ENCODE measurements at regions not wholly inside any gene's neighbourhood (a gene's known extent, or its start where the extent isn't known, plus 50 kb on each side); places are given as distances from the start of the nearest gene placed in this dataset.

GRCh38 chr12:128089961-128090360 is 177.0 kb upstream of the TMEM132C start:
- Histone ChIP-seq H3K9me3 (no peaks in the 10 kb centered on the region), H3K27ac (no peak overlapping the region), H3K27me3 (no peaks in the 10 kb centered on the region), H3K4me1 (no peaks in the 10 kb centered on the region), H3K36me3 (no peaks in the 10 kb centered on the region), H3K4me3 (no peak overlapping the region)
- intact Hi-C loops (cut with DNase I), result no loop called here
- ATAC-seq (no peak), DNase-seq (no peak)
- no peak for TF ChIP-seq CTCF (IDR thresholded peaks at IDR 0.05)

- Histone ChIP-seq H3K4me3 (no peak overlapping the region), H3K36me3 (no peaks in the 10 kb centered on the region), H3K27ac (no peak overlapping the region), H3K4me1 (no peaks in the 10 kb centered on the region), H3K9me3 (no peaks in the 10 kb centered on the region), H3K27me3 (no peaks in the 10 kb centered on the region)
- TF ChIP-seq CTCF (IDR thresholded peaks at IDR 0.05), result no peak
- ATAC-seq (no peak), DNase-seq (no peak)
- intact Hi-C loops (cut with DNase I), result no loop called here
Measured at GRCh38 chr12:128091101-128091720, 175.8 kb upstream of the TMEM132C start.

GRCh38 chr12:128091951-128092382 is 175.0 kb upstream of the TMEM132C start:
- Histone ChIP-seq H3K4me3 (no peak overlapping the region), H3K27me3 (no peaks in the 10 kb centered on the region), H3K4me1 (no peaks in the 10 kb centered on the region), H3K27ac (no peak overlapping the region), H3K9me3 (no peaks in the 10 kb centered on the region), H3K36me3 (no peaks in the 10 kb centered on the region)
- DNase-seq, result no peak
- no peak for ATAC-seq
- intact Hi-C loops (cut with DNase I), result no loop called here
- no peak for TF ChIP-seq CTCF (IDR thresholded peaks at IDR 0.05)

GRCh38 chr12:128098730-128099129 is 168.2 kb upstream of the TMEM132C start:
- intact Hi-C loops (cut with DNase I), result no loop called here
- TF ChIP-seq CTCF (IDR thresholded peaks at IDR 0.05), result no peak
- no peaks in the 10 kb centered on the region for H3K27me3 ChIP-seq
- H3K36me3 ChIP-seq, result no peaks in the 10 kb centered on the region
- H3K9me3 ChIP-seq, result no peaks in the 10 kb centered on the region
- no peak for DNase-seq
- no peaks in the 10 kb centered on the region for H3K4me1 ChIP-seq
- no peak for ATAC-seq
- H3K27ac ChIP-seq, result no peak overlapping the region
- no peak overlapping the region for H3K4me3 ChIP-seq

- DNase-seq (no peak), ATAC-seq (no peak)
- Histone ChIP-seq H3K27me3 (no peaks in the 10 kb centered on the region), H3K4me1 (no peaks in the 10 kb centered on the region), H3K36me3 (no peaks in the 10 kb centered on the region), H3K27ac (no peak overlapping the region), H3K9me3 (no peaks in the 10 kb centered on the region), H3K4me3 (no peak overlapping the region)
- intact Hi-C loops (cut with DNase I), result no loop called here
- no peak for TF ChIP-seq CTCF (IDR thresholded peaks at IDR 0.05)
Measured at GRCh38 chr12:128103152-128103551, 163.8 kb upstream of the TMEM132C start.

GRCh38 chr12:128109236-128109635 is 157.7 kb upstream of the TMEM132C start:
- no peaks in the 10 kb centered on the region for H3K4me1 ChIP-seq
- no peak for TF ChIP-seq CTCF (IDR thresholded peaks at IDR 0.05)
- no peak for ATAC-seq
- DNase-seq, result no peak
- intact Hi-C loops (cut with DNase I), result no loop called here
- H3K27ac ChIP-seq, result no peak overlapping the region
- H3K27me3 ChIP-seq, result no peaks in the 10 kb centered on the region
- no peaks in the 10 kb centered on the region for H3K36me3 ChIP-seq
- H3K9me3 ChIP-seq, result no peaks in the 10 kb centered on the region
- no peak overlapping the region for H3K4me3 ChIP-seq

All from upper lobe of right lung (tissue), 1 donor.